B cell (primary cell): ENCODE measurements at regions not wholly inside any gene's neighbourhood (a gene's known extent, or its start where the extent isn't known, plus 50 kb on each side); places are given as distances from the start of the nearest gene placed in this dataset.

Experiments used
- ATAC-seq: fragments of 200-7000 bp; cut with Tn5 transposase; one replicate; pipeline ENCODE4 v1.10.0; 2021; ENCODE audit warnings: low read depth, mild to moderate bottlenecking, moderate number of reproducible peaks, moderate library complexity
- CTCF ChIA-PET: fragments of 350-600 bp; sonication (Branson Sonifier 250); formaldehyde crosslinking; loops from one replicate; lab custom pipeline; 2021; ENCODE audit warnings: antibody characterized with exemption, inconsistent platforms; lab: Charles Lee
- POLR2A ChIA-PET: fragments of 350-600 bp; sonication (Branson Sonifier 250); formaldehyde crosslinking; loops from one replicate; lab custom pipeline; 2021; ENCODE audit warnings: antibody characterized with exemption; lab: Charles Lee
- DNase-seq: peaks from one replicate; pipeline ENCODE4 v3.0.0; 2013
- H2AFZ ChIP-seq: 2 replicates; pipeline ENCODE4 v1.6.1; 2012; ENCODE audit warnings: mild to moderate bottlenecking, low read depth, low read length; ENCODE audit not compliant: insufficient read depth, poor library complexity, severe bottlenecking
- H3K27ac ChIP-seq, 2 donors: 1 replicate in 1 of 2; 2 replicates in 1 of 2; pipeline ENCODE4 v1.5.1; 2012 to 2013; ENCODE audit warnings: low read length in 2 of 2, mild to moderate bottlenecking in 2 of 2, moderate library complexity in 1 of 2
- H3K27me3 ChIP-seq, 4 experiments: fragments of 200-600 bp in 1 of 4; sonication (generic) in 1 of 4; replicated peaks in 1 of 4; 1 replicate in 2 of 4; 2 replicates in 2 of 4; pipeline versions ENCODE4 v1.6.1 to v1.7.0; 2013 to 2016; ENCODE audit warnings: low read length in 3 of 4, mild to moderate bottlenecking in 2 of 4, mixed read lengths in 1 of 4, moderate library complexity in 1 of 4; ENCODE audit not compliant: insufficient read depth in 4 of 4, control insufficient read depth in 3 of 4; ENCODE audit errors: control extremely low read depth in 1 of 4
- H3K36me3 ChIP-seq, 2 experiments: replicated peaks in 1 of 2; 1 replicate in 1 of 2; 2 replicates in 1 of 2; pipeline versions ENCODE4 v1.6.1 to v1.7.1; 2013; ENCODE audit warnings: low read length in 1 of 2; ENCODE audit not compliant: insufficient read depth in 2 of 2, control insufficient read depth in 1 of 2; ENCODE audit errors: control extremely low read depth in 1 of 2, extremely low read depth in 1 of 2
- H3K4me1 ChIP-seq, 2 donors: fragments of 200-600 bp in 1 of 2; sonication (generic) in 1 of 2; 1 replicate in 1 of 2; 2 replicates in 1 of 2; pipeline versions ENCODE4 v1.5.1 to v1.6.1; 2013 to 2017; ENCODE audit warnings: low read length in 2 of 2; ENCODE audit not compliant: control insufficient read depth in 2 of 2, insufficient read depth in 2 of 2
- H3K4me2 ChIP-seq: replicated peaks from 2 replicates; pipeline ENCODE3; 2012; ENCODE audit warnings: mild to moderate bottlenecking, low read depth, low read length; ENCODE audit not compliant: poor library complexity, severe bottlenecking
- H3K4me3 ChIP-seq, 5 experiments: fragments of 200-600 bp in 1 of 5; sonication (generic) in 1 of 5; 1 replicate in 3 of 5; 2 replicates in 2 of 5; pipeline versions ENCODE4 v1.5.1 to v1.7.0; 2011 to 2016; ENCODE audit warnings: low read length in 4 of 5, mild to moderate bottlenecking in 4 of 5, low read depth in 2 of 5, control low read depth in 1 of 5, moderate library complexity in 1 of 5; ENCODE audit not compliant: insufficient read depth in 1 of 5; ENCODE audit errors: control extremely low read depth in 1 of 5, extremely low read depth in 1 of 5
- H3K79me2 ChIP-seq: fragments of 200-600 bp; sonication (generic); one replicate; pipeline ENCODE4 v1.6.0; 2016; ENCODE audit warnings: low read length; ENCODE audit not compliant: control insufficient read depth, insufficient read depth
- H3K9ac ChIP-seq: fragments of 200-600 bp; sonication (generic); 2 replicates; pipeline ENCODE4 v1.6.1; 2017; ENCODE audit warnings: mild to moderate bottlenecking, low read length, moderate library complexity
- H3K9me3 ChIP-seq, 3 donors: one replicate each; pipeline versions ENCODE4 v1.6.1 to v1.7.1; 2013; ENCODE audit warnings: low read length in 2 of 3; ENCODE audit not compliant: control insufficient read depth in 2 of 3, insufficient read depth in 1 of 3; ENCODE audit errors: control extremely low read depth in 1 of 3
- H4K20me1 ChIP-seq: 2 replicates; pipeline ENCODE4 v1.6.0; 2012; ENCODE audit warnings: mild to moderate bottlenecking, low read length; ENCODE audit not compliant: insufficient read depth, control insufficient read depth, poor library complexity, severe bottlenecking
- H3K27ac Mint-ChIP-seq: one replicate; pipeline ENCODE4 v1.8.0; 2021; ENCODE audit warnings: mixed read lengths
- H3K27me3 Mint-ChIP-seq: one replicate; pipeline ENCODE4 v1.8.0; 2021; ENCODE audit warnings: mixed read lengths
- H3K4me1 Mint-ChIP-seq: one replicate; pipeline ENCODE4 v1.8.0; 2021; ENCODE audit warnings: mixed read lengths
- H3K4me3 Mint-ChIP-seq: one replicate; pipeline ENCODE4 v1.8.0; 2021; ENCODE audit warnings: mixed read lengths
- H3K9me3 Mint-ChIP-seq: one replicate; pipeline ENCODE4 v1.8.0; 2022; ENCODE audit warnings: mixed read lengths; ENCODE audit not compliant: insufficient read depth
- CTCF ChIP-seq: fragments of 200-600 bp; IDR thresholded peaks from one replicate; pipeline ENCODE4 v1.8.0; 2022; ENCODE audit warnings: antibody characterized with exemption, mild to moderate bottlenecking
- EZH2 ChIP-seq: IDR thresholded peaks from 2 replicates; pipeline ENCODE4 v1.6.1; 2012; ENCODE audit warnings: borderline replicate concordance, low read depth, mild to moderate bottlenecking, moderate library complexity, low read length; ENCODE audit not compliant: insufficient read depth, poor library complexity, severe bottlenecking
- whole genome bisulfite sequencing: methylation state at CpG from one replicate; pipeline ENCODE4 v1.1.5; 2013; ENCODE audit warnings: missing lambda C conversion rate; ENCODE audit not compliant: insufficient coverage; 5-methylcytosine and 5-hydroxymethylcytosine counted together
- intact Hi-C: fragments of 100-400 bp; cut with micrococcal nuclease; formaldehyde crosslinking; loops from one replicate; pipeline ENCODE4 v1.10.0; 2022

- Mint-ChIP-seq H3K27me3 (peaks cover 25% of the 10 kb centered on the region), H3K4me3 (no peak overlapping the region), H3K4me1 (no peaks in the 10 kb centered on the region), H3K9me3 (no peaks in the 10 kb centered on the region), H3K27ac (no peak overlapping the region)
- Histone ChIP-seq H3K4me1 (no peaks in the 10 kb centered on the region), H3K4me3 (no peak overlapping the region), H4K20me1 (no peaks in the 10 kb centered on the region), H3K27me3 (no peaks in the 10 kb centered on the region), H3K4me2 (no peak overlapping the region), H3K27ac (no peak overlapping the region), H3K9me3 (no peaks in the 10 kb centered on the region), H3K9ac (no peak overlapping the region), H3K79me2 (no peaks in the 10 kb centered on the region), H3K36me3 (no peaks in the 10 kb centered on the region), H2AFZ (no peak overlapping the region)
- intact Hi-C loops, result no loop called here
- no CpG with 5 or more reads among the region's 3 CpGs for WGBS
- ChIA-PET POLR2A (no interaction called here), CTCF (no interaction called here)
- TF ChIP-seq EZH2, result no peak
- no peak for TF ChIP-seq CTCF
- ATAC-seq, result no peak
- no peak for DNase-seq
Observed at GRCh38 chr3:135516143-135516542, 449.4 kb upstream of the PPP2R3A start.

GRCh38 chr3:135528413-135529015 lies 437.0 kb upstream of the PPP2R3A start:
- Mint-ChIP-seq H3K4me3 (no peak overlapping the region), H3K9me3 (peaks cover 5% of the 10 kb centered on the region), H3K27ac (no peak overlapping the region), H3K4me1 (no peaks in the 10 kb centered on the region), H3K27me3 (no peaks in the 10 kb centered on the region)
- Histone ChIP-seq H3K4me1 (no peaks in the 10 kb centered on the region), H3K4me3 (no peak overlapping the region), H3K4me2 (no peak overlapping the region), H3K9ac (no peak overlapping the region), H3K9me3 (no peaks in the 10 kb centered on the region), H3K27me3 (no peaks in the 10 kb centered on the region), H3K79me2 (no peaks in the 10 kb centered on the region), H3K27ac (no peak overlapping the region), H2AFZ (no peak overlapping the region), H3K36me3 (no peaks in the 10 kb centered on the region), H4K20me1 (no peaks in the 10 kb centered on the region)
- intact Hi-C loops, result no loop called here
- no peak for ATAC-seq
- TF ChIP-seq CTCF, result no peak
- TF ChIP-seq EZH2, result no peak
- 86% methylated on average over 1 of the region's 3 CpGs for WGBS
- ChIA-PET POLR2A (no interaction called here), CTCF (no interaction called here)
- no peak for DNase-seq
